WTC11 (cell line): ENCODE measurements at regions not wholly inside any gene's neighbourhood (a gene's known extent, or its start where the extent isn't known, plus 50 kb on each side); places are given as distances from the start of the nearest gene placed in this dataset.
"Not testable (repeated sequence)": the region's sequence is repeated elsewhere in the genome, so short reads cannot be mapped to it uniquely, and the experiment has no call there.

ENCODE experiments used
- ATAC-seq: fragments of 200-7000 bp; cut with Tn5 transposase; 2 replicates; pipeline ENCODE4 v1.10.0; 2021; ENCODE audit warnings: mild to moderate bottlenecking, moderate library complexity
- CTCF ChIA-PET: fragments of 300-600 bp; sonication (Branson Sonifier 250); formaldehyde crosslinking; loops from one replicate; lab custom pipeline; 2021; ENCODE audit warnings: antibody characterized with exemption; lab: Charles Lee
- POLR2A ChIA-PET: fragments of 350-600 bp; sonication (Branson Sonifier 250); formaldehyde crosslinking; loops from one replicate; lab custom pipeline; 2021; ENCODE audit warnings: antibody characterized with exemption; lab: Charles Lee
- DNase-seq: peaks from one replicate; pipeline ENCODE4 v3.0.0; 2021; ENCODE audit warnings: low spot score
- H3K27ac Mint-ChIP-seq: 2 replicates; pipeline ENCODE4 v1.8.0; 2021; ENCODE audit warnings: mixed read lengths
- H3K27me3 Mint-ChIP-seq: 2 replicates; pipeline ENCODE4 v1.8.0; 2021; ENCODE audit warnings: low read depth, mild to moderate bottlenecking, moderate library complexity, mixed read lengths
- H3K36me3 Mint-ChIP-seq: 2 replicates; pipeline ENCODE4 v1.8.0; 2021; ENCODE audit warnings: mixed read lengths
- H3K4me1 Mint-ChIP-seq: 2 replicates; pipeline ENCODE4 v1.8.0; 2022; ENCODE audit warnings: mixed read lengths
- H3K4me3 Mint-ChIP-seq: 2 replicates; pipeline ENCODE4 v1.8.0; 2021; ENCODE audit warnings: mild to moderate bottlenecking, moderate library complexity, mixed read lengths
- H3K9me3 Mint-ChIP-seq: 2 replicates; pipeline ENCODE4 v1.8.0; 2021; ENCODE audit warnings: mixed read lengths
- ATF3 ChIP-seq: sonication (generic); formaldehyde crosslinking; conservative IDR thresholded peaks from 2 replicates; pipeline ENCODE4 v1.8.1; 2022; ENCODE audit warnings: mild to moderate bottlenecking, missing genetic modification reagents
- CBFB ChIP-seq: sonication (generic); formaldehyde crosslinking; IDR thresholded peaks from 2 replicates; pipeline ENCODE4 v1.8.1; 2022; ENCODE audit warnings: mild to moderate bottlenecking, low read depth, missing genetic modification reagents
- CDX4 ChIP-seq: fragments of 250-450 bp; sonication (Bioruptor Pico); IDR thresholded peaks from 2 replicates; pipeline ENCODE4 v1.9.0; 2021; ENCODE audit warnings: moderate library complexity, mild to moderate bottlenecking, inconsistent platforms, borderline replicate concordance
- EMX1 ChIP-seq: fragments of 250-450 bp; sonication (Bioruptor Pico); IDR thresholded peaks from 2 replicates; pipeline ENCODE4 v1.8.0; 2021; ENCODE audit warnings: mild to moderate bottlenecking
- ETV6 ChIP-seq: sonication (generic); formaldehyde crosslinking; IDR thresholded peaks from 2 replicates; pipeline ENCODE4 v1.8.1; 2022; ENCODE audit warnings: mild to moderate bottlenecking, missing genetic modification reagents
- FOXJ3 ChIP-seq: sonication (generic); formaldehyde crosslinking; IDR thresholded peaks from 2 replicates; pipeline ENCODE4 v1.9.0; 2021; ENCODE audit warnings: missing genetic modification reagents, mild to moderate bottlenecking, borderline replicate concordance
- HMGA2 ChIP-seq: fragments of 250-450 bp; sonication (Bioruptor Pico); IDR thresholded peaks from 2 replicates; pipeline ENCODE4 v1.4.0; 2021; ENCODE audit warnings: mild to moderate bottlenecking, moderate library complexity
- IRF2 ChIP-seq: sonication (generic); formaldehyde crosslinking; IDR thresholded peaks from 2 replicates; pipeline ENCODE4 v1.8.0; 2022; ENCODE audit warnings: low read depth, missing genetic modification reagents, borderline replicate concordance
- MYBL2 ChIP-seq: sonication (generic); formaldehyde crosslinking; IDR thresholded peaks from 2 replicates; pipeline ENCODE4 v1.8.1; 2023; ENCODE audit warnings: mild to moderate bottlenecking, moderate library complexity, missing genetic modification reagents
- NFYB ChIP-seq: sonication (generic); formaldehyde crosslinking; conservative IDR thresholded peaks from 2 replicates; pipeline ENCODE4 v1.8.0; 2022; ENCODE audit warnings: low read depth, missing genetic modification reagents
- PRRX2 ChIP-seq: fragments of 250-450 bp; sonication (Bioruptor Pico); IDR thresholded peaks from 2 replicates; pipeline ENCODE4 v1.8.0; 2021; ENCODE audit warnings: mild to moderate bottlenecking
- RELA ChIP-seq: sonication (generic); formaldehyde crosslinking; IDR thresholded peaks from 2 replicates; pipeline ENCODE4 v1.8.1; 2022; ENCODE audit warnings: missing genetic modification reagents, mild to moderate bottlenecking, borderline replicate concordance
- SMAD4 ChIP-seq: sonication (generic); formaldehyde crosslinking; IDR thresholded peaks from 2 replicates; pipeline ENCODE4 v1.8.0; 2022; ENCODE audit warnings: mild to moderate bottlenecking, missing genetic modification reagents
- SOX15 ChIP-seq: fragments of 250-450 bp; sonication (Bioruptor Pico); IDR thresholded peaks from 2 replicates; pipeline ENCODE4 v1.9.0; 2021; ENCODE audit warnings: mild to moderate bottlenecking
- TP53 ChIP-seq: sonication (generic); formaldehyde crosslinking; IDR thresholded peaks from 2 replicates; pipeline ENCODE4 v1.8.1; 2023; ENCODE audit warnings: mild to moderate bottlenecking, missing genetic modification reagents
- ZNF138 ChIP-seq: sonication (generic); formaldehyde crosslinking; conservative IDR thresholded peaks from 2 replicates; pipeline ENCODE4 v1.8.1; 2022; ENCODE audit warnings: mild to moderate bottlenecking, moderate library complexity, missing genetic modification reagents
- ZNF219 ChIP-seq: sonication (generic); formaldehyde crosslinking; IDR thresholded peaks from 2 replicates; pipeline ENCODE4 v1.8.0; 2023; ENCODE audit warnings: missing genetic modification reagents, mild to moderate bottlenecking, borderline replicate concordance
- TF ChIP-seq, protein P1 (sequence below): sonication (generic); formaldehyde crosslinking; conservative IDR thresholded peaks from 2 replicates; pipeline ENCODE4 v1.8.1; 2023; ENCODE audit warnings: mild to moderate bottlenecking, low read depth, missing genetic modification reagents, moderate library complexity
- TF ChIP-seq, protein P2 (sequence below): sonication (generic); formaldehyde crosslinking; IDR thresholded peaks from 2 replicates; pipeline ENCODE4 v1.8.1; 2023; ENCODE audit warnings: mild to moderate bottlenecking, moderate library complexity, missing genetic modification reagents
- TF ChIP-seq, protein P3 (sequence below): sonication (generic); formaldehyde crosslinking; IDR thresholded peaks from 2 replicates; pipeline ENCODE4 v1.8.1; 2022; ENCODE audit warnings: mild to moderate bottlenecking, missing genetic modification reagents, moderate library complexity, borderline replicate concordance

DNA sequence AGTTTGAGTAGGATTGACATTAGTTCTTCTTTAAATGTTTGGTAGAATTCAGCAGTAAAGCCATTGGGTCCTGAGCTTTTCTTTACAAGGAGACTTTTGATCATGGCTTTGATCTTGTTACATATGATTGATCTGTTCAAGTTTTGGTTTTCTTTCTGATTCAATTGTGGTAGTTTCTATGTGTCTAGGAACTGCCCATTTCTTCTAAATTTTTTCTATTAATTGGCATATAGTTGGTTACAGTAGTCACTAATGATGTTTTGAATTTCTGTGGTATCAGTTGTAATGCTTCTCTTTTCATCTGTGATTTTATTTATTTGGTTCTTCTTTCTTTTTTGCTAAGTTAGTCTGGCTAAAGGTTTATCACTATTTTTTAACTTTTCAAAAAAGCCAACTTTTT, 73.3 kb upstream of the DLGAP1 start:
- H3K27ac Mint-ChIP-seq: no peak overlapping the region
- H3K4me3 Mint-ChIP-seq: no peak overlapping the region
- H3K9me3 Mint-ChIP-seq: peaks cover 32% of the 10 kb centered on the region
- no peaks in the 10 kb centered on the region; the same call in 1 of the 2 replicates for H3K27me3 Mint-ChIP-seq
- ChIA-PET POLR2A (no interaction called here), CTCF (interaction anchor here (1.4 kb wide), 1 partner anchor 421 kb away, joined by 3 read pairs; no protein-coding TSS in a partner anchor)
- H3K4me1 Mint-ChIP-seq: peaks cover 7% of the 10 kb centered on the region
- ATAC-seq: no peak
- DNase-seq: no peak
- TF ChIP-seq MYBL2 (CRISPR knock-in tag) (no peak), ATF3 (CRISPR knock-in tag) (no peak)
- peaks cover 21% of the 10 kb centered on the region for H3K36me3 Mint-ChIP-seq

- Mint-ChIP-seq H3K9me3 (peaks cover 26% of the 10 kb centered on the region), H3K36me3 (peaks cover 15% of the 10 kb centered on the region)
- H3K4me3 Mint-ChIP-seq, H3K27me3 Mint-ChIP-seq, POLR2A ChIA-PET, H3K4me1 Mint-ChIP-seq, DNase-seq, ATAC-seq, H3K27ac Mint-ChIP-seq: not testable (repeated sequence)
- CTCF ChIA-PET: interaction anchor here (1.4 kb wide), 1 partner anchor 421 kb away, joined by 3 read pairs; no protein-coding TSS in a partner anchor
Observed at GRCh38 chr18:4527826-4528225, 72.7 kb upstream of the DLGAP1 start.

- Mint-ChIP-seq H3K4me3 (no peak overlapping the region), H3K9me3 (peaks cover 4% of the 10 kb centered on the region; the same call in 1 of the 2 replicates), H3K27me3 (no peaks in the 10 kb centered on the region), H3K4me1 (peaks cover 7% of the 10 kb centered on the region), H3K27ac (no peak overlapping the region), H3K36me3 (no peaks in the 10 kb centered on the region)
- no peak for DNase-seq
- ChIA-PET POLR2A (no interaction called here), CTCF (interaction anchor here (0.6 kb wide), 1 partner anchor 655 kb away, joined by 3 read pairs; no protein-coding TSS in a partner anchor)
- peak; percentile 82 for ATAC-seq
- TF ChIP-seq HMGA2 (CRISPR knock-in tag) (no peak), EMX1 (no peak), NFYB (no peak), TP53 (CRISPR knock-in tag) (no peak), CBFB (CRISPR knock-in tag) (no peak), PRRX2 (CRISPR knock-in tag) (no peak), SOX15 (CRISPR knock-in tag) (no peak), RELA (CRISPR knock-in tag) (no peak), ZNF219 (CRISPR knock-in tag) (no peak), FOXJ3 (CRISPR knock-in tag) (no peak), ETV6 (CRISPR knock-in tag) (no peak), IRF2 (CRISPR knock-in tag) (no peak), SMAD4 (CRISPR knock-in tag) (no peak), CDX4 (CRISPR knock-in tag) (no peak), ZNF138 (CRISPR knock-in tag) (no peak)
- TF ChIP-seq, protein P1, sequence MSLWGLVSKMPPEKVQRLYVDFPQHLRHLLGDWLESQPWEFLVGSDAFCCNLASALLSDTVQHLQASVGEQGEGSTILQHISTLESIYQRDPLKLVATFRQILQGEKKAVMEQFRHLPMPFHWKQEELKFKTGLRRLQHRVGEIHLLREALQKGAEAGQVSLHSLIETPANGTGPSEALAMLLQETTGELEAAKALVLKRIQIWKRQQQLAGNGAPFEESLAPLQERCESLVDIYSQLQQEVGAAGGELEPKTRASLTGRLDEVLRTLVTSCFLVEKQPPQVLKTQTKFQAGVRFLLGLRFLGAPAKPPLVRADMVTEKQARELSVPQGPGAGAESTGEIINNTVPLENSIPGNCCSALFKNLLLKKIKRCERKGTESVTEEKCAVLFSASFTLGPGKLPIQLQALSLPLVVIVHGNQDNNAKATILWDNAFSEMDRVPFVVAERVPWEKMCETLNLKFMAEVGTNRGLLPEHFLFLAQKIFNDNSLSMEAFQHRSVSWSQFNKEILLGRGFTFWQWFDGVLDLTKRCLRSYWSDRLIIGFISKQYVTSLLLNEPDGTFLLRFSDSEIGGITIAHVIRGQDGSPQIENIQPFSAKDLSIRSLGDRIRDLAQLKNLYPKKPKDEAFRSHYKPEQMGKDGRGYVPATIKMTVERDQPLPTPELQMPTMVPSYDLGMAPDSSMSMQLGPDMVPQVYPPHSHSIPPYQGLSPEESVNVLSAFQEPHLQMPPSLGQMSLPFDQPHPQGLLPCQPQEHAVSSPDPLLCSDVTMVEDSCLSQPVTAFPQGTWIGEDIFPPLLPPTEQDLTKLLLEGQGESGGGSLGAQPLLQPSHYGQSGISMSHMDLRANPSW (CRISPR knock-in tag): no peak
- TF ChIP-seq, protein P2, sequence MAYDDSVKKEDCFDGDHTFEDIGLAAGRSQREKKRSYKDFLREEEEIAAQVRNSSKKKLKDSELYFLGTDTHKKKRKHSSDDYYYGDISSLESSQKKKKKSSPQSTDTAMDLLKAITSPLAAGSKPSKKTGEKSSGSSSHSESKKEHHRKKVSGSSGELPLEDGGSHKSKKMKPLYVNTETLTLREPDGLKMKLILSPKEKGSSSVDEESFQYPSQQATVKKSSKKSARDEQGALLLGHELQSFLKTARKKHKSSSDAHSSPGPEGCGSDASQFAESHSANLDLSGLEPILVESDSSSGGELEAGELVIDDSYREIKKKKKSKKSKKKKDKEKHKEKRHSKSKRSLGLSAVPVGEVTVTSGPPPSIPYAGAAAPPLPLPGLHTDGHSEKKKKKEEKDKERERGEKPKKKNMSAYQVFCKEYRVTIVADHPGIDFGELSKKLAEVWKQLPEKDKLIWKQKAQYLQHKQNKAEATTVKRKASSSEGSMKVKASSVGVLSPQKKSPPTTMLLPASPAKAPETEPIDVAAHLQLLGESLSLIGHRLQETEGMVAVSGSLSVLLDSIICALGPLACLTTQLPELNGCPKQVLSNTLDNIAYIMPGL (CRISPR knock-in tag): no peak
- TF ChIP-seq, protein P3, sequence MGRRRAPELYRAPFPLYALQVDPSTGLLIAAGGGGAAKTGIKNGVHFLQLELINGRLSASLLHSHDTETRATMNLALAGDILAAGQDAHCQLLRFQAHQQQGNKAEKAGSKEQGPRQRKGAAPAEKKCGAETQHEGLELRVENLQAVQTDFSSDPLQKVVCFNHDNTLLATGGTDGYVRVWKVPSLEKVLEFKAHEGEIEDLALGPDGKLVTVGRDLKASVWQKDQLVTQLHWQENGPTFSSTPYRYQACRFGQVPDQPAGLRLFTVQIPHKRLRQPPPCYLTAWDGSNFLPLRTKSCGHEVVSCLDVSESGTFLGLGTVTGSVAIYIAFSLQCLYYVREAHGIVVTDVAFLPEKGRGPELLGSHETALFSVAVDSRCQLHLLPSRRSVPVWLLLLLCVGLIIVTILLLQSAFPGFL: no peak
- TF ChIP-seq, all 79 proteins: peak for 0
Observed at GRCh38 chr18:4524096-4524495, 69.0 kb upstream of the DLGAP1 start.
